WTC11 (cell line): ENCODE measurements at regions not wholly inside any gene's neighbourhood (a gene's known extent, or its start where the extent isn't known, plus 50 kb on each side); places are given as distances from the start of the nearest gene placed in this dataset.

ENCODE experiments used
- ATAC-seq: fragments of 200-7000 bp; cut with Tn5 transposase; 2 replicates; pipeline ENCODE4 v1.10.0; 2021; ENCODE audit warnings: mild to moderate bottlenecking, moderate library complexity
- CTCF ChIA-PET: fragments of 300-600 bp; sonication (Branson Sonifier 250); formaldehyde crosslinking; loops from one replicate; lab custom pipeline; 2021; ENCODE audit warnings: antibody characterized with exemption; lab: Charles Lee
- POLR2A ChIA-PET: fragments of 350-600 bp; sonication (Branson Sonifier 250); formaldehyde crosslinking; loops from one replicate; lab custom pipeline; 2021; ENCODE audit warnings: antibody characterized with exemption; lab: Charles Lee
- DNase-seq: peaks from one replicate; pipeline ENCODE4 v3.0.0; 2021; ENCODE audit warnings: low spot score
- H3K27ac Mint-ChIP-seq: 2 replicates; pipeline ENCODE4 v1.8.0; 2021; ENCODE audit warnings: mixed read lengths
- H3K27me3 Mint-ChIP-seq: 2 replicates; pipeline ENCODE4 v1.8.0; 2021; ENCODE audit warnings: low read depth, mild to moderate bottlenecking, moderate library complexity, mixed read lengths
- H3K36me3 Mint-ChIP-seq: 2 replicates; pipeline ENCODE4 v1.8.0; 2021; ENCODE audit warnings: mixed read lengths
- H3K4me1 Mint-ChIP-seq: 2 replicates; pipeline ENCODE4 v1.8.0; 2022; ENCODE audit warnings: mixed read lengths
- H3K4me3 Mint-ChIP-seq: 2 replicates; pipeline ENCODE4 v1.8.0; 2021; ENCODE audit warnings: mild to moderate bottlenecking, moderate library complexity, mixed read lengths
- H3K9me3 Mint-ChIP-seq: 2 replicates; pipeline ENCODE4 v1.8.0; 2021; ENCODE audit warnings: mixed read lengths
- CBFB ChIP-seq: sonication (generic); formaldehyde crosslinking; IDR thresholded peaks from 2 replicates; pipeline ENCODE4 v1.8.1; 2022; ENCODE audit warnings: mild to moderate bottlenecking, low read depth, missing genetic modification reagents
- ELF4 ChIP-seq: sonication (generic); formaldehyde crosslinking; IDR thresholded peaks from 2 replicates; pipeline ENCODE4 v1.8.1; 2022; ENCODE audit warnings: low read depth, mild to moderate bottlenecking, moderate library complexity, missing genetic modification reagents
- EMX1 ChIP-seq: fragments of 250-450 bp; sonication (Bioruptor Pico); IDR thresholded peaks from 2 replicates; pipeline ENCODE4 v1.8.0; 2021; ENCODE audit warnings: mild to moderate bottlenecking
- FOXP1 ChIP-seq: sonication (generic); formaldehyde crosslinking; IDR thresholded peaks from 2 replicates; pipeline ENCODE4 v1.8.0; 2022; ENCODE audit warnings: missing genetic modification reagents, mild to moderate bottlenecking, moderate library complexity, borderline replicate concordance
- GABPB1 ChIP-seq: sonication (generic); formaldehyde crosslinking; IDR thresholded peaks from 2 replicates; pipeline ENCODE4 v1.8.1; 2023; ENCODE audit warnings: mild to moderate bottlenecking, missing genetic modification reagents
- KAT7 ChIP-seq: sonication (generic); formaldehyde crosslinking; IDR thresholded peaks from 2 replicates; pipeline ENCODE4 v1.8.1; 2023; ENCODE audit warnings: missing genetic modification reagents, mild to moderate bottlenecking, borderline replicate concordance
- MXD4 ChIP-seq: fragments of 250-450 bp; sonication (Bioruptor Pico); IDR thresholded peaks from 2 replicates; pipeline ENCODE4 v1.8.0; 2021; ENCODE audit warnings: mild to moderate bottlenecking, moderate library complexity, borderline replicate concordance
- NR2C2 ChIP-seq: sonication (generic); formaldehyde crosslinking; IDR thresholded peaks from 2 replicates; pipeline ENCODE4 v1.8.0; 2022; ENCODE audit warnings: mild to moderate bottlenecking, missing genetic modification reagents
- NR3C1 ChIP-seq: sonication (generic); formaldehyde crosslinking; conservative IDR thresholded peaks from 2 replicates; pipeline ENCODE4 v1.8.1; 2023; ENCODE audit warnings: low read depth, mild to moderate bottlenecking, missing genetic modification reagents
- RORB ChIP-seq: fragments of 250-450 bp; sonication (Bioruptor Pico); IDR thresholded peaks from 2 replicates; pipeline ENCODE4 v1.9.0; 2021; ENCODE audit warnings: mild to moderate bottlenecking
- SMAD4 ChIP-seq: sonication (generic); formaldehyde crosslinking; IDR thresholded peaks from 2 replicates; pipeline ENCODE4 v1.8.0; 2022; ENCODE audit warnings: mild to moderate bottlenecking, missing genetic modification reagents
- TCF7 ChIP-seq: sonication (generic); formaldehyde crosslinking; IDR thresholded peaks from 2 replicates; pipeline ENCODE4 v1.8.0; 2022; ENCODE audit warnings: mild to moderate bottlenecking, low read depth, missing genetic modification reagents, moderate library complexity
- TEAD1 ChIP-seq: sonication (generic); formaldehyde crosslinking; IDR thresholded peaks from 2 replicates; pipeline ENCODE4 v1.8.0; 2022; ENCODE audit warnings: mild to moderate bottlenecking, missing genetic modification reagents
- ZNF138 ChIP-seq: sonication (generic); formaldehyde crosslinking; conservative IDR thresholded peaks from 2 replicates; pipeline ENCODE4 v1.8.1; 2022; ENCODE audit warnings: mild to moderate bottlenecking, moderate library complexity, missing genetic modification reagents
- ZNF396 ChIP-seq: fragments of 250-450 bp; sonication (Bioruptor Pico); IDR thresholded peaks from 2 replicates; pipeline ENCODE4 v1.8.0; 2021; ENCODE audit warnings: mild to moderate bottlenecking, moderate library complexity, borderline replicate concordance
- TF ChIP-seq, protein P1 (sequence below): fragments of 250-450 bp; sonication (Bioruptor Pico); IDR thresholded peaks from 2 replicates; pipeline ENCODE4 v1.8.0; 2021; ENCODE audit warnings: mild to moderate bottlenecking
- TF ChIP-seq, protein P2 (sequence below): sonication (generic); formaldehyde crosslinking; IDR thresholded peaks from 2 replicates; pipeline ENCODE4 v1.8.0; 2023; ENCODE audit warnings: mild to moderate bottlenecking, missing genetic modification reagents
- TF ChIP-seq, protein P3 (sequence below): sonication (generic); formaldehyde crosslinking; IDR thresholded peaks from 2 replicates; pipeline ENCODE4 v1.8.0; 2022; ENCODE audit warnings: mild to moderate bottlenecking, missing genetic modification reagents
- TF ChIP-seq, protein P4 (sequence below): sonication (generic); formaldehyde crosslinking; IDR thresholded peaks from 2 replicates; pipeline ENCODE4 v1.8.1; 2022; ENCODE audit warnings: mild to moderate bottlenecking, moderate library complexity, missing genetic modification reagents
- TF ChIP-seq, protein P5 (sequence below): sonication (generic); formaldehyde crosslinking; IDR thresholded peaks from 2 replicates; pipeline ENCODE4 v1.8.0; 2022; ENCODE audit warnings: mild to moderate bottlenecking, missing genetic modification reagents
- TF ChIP-seq, protein P6 (sequence below): sonication (generic); formaldehyde crosslinking; IDR thresholded peaks from 2 replicates; pipeline ENCODE4 v1.8.1; 2022; ENCODE audit warnings: low read depth, missing genetic modification reagents, borderline replicate concordance

DNA sequence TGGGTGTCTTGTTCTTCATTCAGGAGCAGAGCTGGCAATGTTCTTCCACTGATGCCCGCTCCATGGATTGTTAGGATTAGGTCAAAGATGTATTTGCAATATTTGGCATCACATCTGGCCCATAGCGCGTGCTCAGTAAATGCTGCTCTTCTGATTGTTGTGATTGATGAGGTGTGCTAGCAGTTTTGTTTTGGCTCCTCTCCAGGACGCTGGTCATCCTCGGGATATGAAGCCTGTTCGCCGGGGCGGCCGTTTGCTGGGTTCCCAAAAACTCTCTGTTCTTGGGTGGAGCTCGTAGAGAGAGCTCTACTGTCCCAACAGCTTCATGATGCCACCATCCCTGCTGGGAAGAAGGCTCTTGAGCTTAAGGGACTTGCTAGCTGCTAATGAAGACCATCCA lies 96.9 kb downstream of the XRCC2 start (continued):
- TF ChIP-seq, protein P1, sequence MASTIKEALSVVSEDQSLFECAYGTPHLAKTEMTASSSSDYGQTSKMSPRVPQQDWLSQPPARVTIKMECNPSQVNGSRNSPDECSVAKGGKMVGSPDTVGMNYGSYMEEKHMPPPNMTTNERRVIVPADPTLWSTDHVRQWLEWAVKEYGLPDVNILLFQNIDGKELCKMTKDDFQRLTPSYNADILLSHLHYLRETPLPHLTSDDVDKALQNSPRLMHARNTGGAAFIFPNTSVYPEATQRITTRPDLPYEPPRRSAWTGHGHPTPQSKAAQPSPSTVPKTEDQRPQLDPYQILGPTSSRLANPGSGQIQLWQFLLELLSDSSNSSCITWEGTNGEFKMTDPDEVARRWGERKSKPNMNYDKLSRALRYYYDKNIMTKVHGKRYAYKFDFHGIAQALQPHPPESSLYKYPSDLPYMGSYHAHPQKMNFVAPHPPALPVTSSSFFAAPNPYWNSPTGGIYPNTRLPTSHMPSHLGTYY = no peak
- TF ChIP-seq KAT7 (CRISPR knock-in tag) = no peak
- no peak for TF ChIP-seq ELF4 (CRISPR knock-in tag)
- TF ChIP-seq, protein P2, sequence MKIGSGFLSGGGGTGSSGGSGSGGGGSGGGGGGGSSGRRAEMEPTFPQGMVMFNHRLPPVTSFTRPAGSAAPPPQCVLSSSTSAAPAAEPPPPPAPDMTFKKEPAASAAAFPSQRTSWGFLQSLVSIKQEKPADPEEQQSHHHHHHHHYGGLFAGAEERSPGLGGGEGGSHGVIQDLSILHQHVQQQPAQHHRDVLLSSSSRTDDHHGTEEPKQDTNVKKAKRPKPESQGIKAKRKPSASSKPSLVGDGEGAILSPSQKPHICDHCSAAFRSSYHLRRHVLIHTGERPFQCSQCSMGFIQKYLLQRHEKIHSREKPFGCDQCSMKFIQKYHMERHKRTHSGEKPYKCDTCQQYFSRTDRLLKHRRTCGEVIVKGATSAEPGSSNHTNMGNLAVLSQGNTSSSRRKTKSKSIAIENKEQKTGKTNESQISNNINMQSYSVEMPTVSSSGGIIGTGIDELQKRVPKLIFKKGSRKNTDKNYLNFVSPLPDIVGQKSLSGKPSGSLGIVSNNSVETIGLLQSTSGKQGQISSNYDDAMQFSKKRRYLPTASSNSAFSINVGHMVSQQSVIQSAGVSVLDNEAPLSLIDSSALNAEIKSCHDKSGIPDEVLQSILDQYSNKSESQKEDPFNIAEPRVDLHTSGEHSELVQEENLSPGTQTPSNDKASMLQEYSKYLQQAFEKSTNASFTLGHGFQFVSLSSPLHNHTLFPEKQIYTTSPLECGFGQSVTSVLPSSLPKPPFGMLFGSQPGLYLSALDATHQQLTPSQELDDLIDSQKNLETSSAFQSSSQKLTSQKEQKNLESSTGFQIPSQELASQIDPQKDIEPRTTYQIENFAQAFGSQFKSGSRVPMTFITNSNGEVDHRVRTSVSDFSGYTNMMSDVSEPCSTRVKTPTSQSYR (CRISPR knock-in tag) = no peak
- TF ChIP-seq, all 79 proteins: peak for 0

DNA sequence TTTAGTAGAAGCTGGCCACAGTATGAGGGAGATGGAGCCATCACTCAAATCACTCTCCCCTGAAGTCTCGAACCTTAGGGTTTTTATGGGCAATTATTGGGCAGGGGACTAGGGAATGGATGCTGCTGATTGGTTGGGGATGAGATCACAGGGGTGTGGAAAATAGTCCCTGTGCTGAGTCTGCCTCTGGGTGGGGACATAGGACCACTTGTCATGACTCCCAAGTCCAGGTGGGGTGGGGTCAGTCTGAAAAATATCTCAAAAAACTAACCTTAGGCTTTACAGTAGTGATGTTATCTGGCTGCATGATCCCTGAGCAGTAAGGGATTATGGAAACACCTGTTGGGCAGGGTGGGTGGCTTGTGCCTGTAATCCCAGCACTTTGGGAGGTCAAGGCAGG lies 98.6 kb downstream of the XRCC2 start:
- Mint-ChIP-seq H3K4me1 (0 out of 2 replicates have a peak, but pooled peaks cover 6% of the 10 kb centered on the region), H3K27me3 (no peaks in the 10 kb centered on the region), H3K36me3 (peaks cover 16% of the 10 kb centered on the region), H3K27ac (no peak overlapping the region), H3K9me3 (peaks cover 14% of the 10 kb centered on the region), H3K4me3 (no peak overlapping the region)
- ATAC-seq = no peak
- TF ChIP-seq TEAD1 (CRISPR knock-in tag) (no peak), ZNF138 (no peak), CBFB (CRISPR knock-in tag) (no peak)
- TF ChIP-seq, protein P3, sequence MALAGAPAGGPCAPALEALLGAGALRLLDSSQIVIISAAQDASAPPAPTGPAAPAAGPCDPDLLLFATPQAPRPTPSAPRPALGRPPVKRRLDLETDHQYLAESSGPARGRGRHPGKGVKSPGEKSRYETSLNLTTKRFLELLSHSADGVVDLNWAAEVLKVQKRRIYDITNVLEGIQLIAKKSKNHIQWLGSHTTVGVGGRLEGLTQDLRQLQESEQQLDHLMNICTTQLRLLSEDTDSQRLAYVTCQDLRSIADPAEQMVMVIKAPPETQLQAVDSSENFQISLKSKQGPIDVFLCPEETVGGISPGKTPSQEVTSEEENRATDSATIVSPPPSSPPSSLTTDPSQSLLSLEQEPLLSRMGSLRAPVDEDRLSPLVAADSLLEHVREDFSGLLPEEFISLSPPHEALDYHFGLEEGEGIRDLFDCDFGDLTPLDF (CRISPR knock-in tag) = no peak
- no peak for DNase-seq
- POLR2A ChIA-PET = no interaction called here
- CTCF ChIA-PET = no interaction called here

DNA sequence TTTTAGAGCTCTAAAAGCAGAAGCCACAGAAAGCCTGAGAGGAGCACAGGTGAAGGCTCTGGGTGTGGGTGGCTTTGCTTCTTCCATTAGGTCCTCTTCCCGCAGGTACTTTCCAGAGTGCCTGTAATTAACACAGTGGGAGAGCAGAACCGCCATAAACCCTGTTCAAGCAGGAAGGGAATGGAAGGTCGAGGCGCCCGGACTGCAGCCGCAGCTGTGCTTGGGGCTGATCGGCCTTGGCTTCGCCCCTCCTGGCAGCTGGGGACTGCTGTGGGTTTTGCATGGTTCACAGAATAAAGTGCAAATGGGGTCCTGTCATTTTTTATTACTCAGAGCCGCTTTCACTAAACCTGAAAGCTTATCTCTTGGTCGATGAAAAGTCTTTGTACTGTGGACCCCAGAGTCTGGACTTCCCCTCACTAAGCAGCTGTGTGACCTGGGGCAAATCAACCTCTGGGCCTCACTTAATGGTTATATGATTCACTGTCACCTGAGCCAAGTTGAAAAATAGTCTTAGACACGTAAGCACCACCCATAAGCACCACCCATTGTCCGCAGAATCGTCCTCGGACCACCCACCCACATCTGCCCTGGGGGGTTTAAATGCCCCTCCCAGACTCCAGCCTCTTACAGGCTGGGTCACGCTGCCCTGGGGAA lies 100.9 kb downstream of the XRCC2 start:
- peaks cover 16% of the 10 kb centered on the region for H3K36me3 Mint-ChIP-seq
- H3K4me1 Mint-ChIP-seq = 0 out of 2 replicates have a peak, but pooled peaks cover 6% of the 10 kb centered on the region
- no peak overlapping the region for H3K27ac Mint-ChIP-seq
- no peak overlapping the region for H3K4me3 Mint-ChIP-seq
- H3K9me3 Mint-ChIP-seq = peaks cover 14% of the 10 kb centered on the region
- CTCF ChIA-PET = no interaction called here
- H3K27me3 Mint-ChIP-seq = no peaks in the 10 kb centered on the region
- DNase-seq = no peak
- POLR2A ChIA-PET = no interaction called here
- peak; percentile 46 for ATAC-seq
- TF ChIP-seq NR2C2 (CRISPR knock-in tag) = no peak
- TF ChIP-seq EMX1 (CRISPR knock-in tag) = no peak
- no peak for TF ChIP-seq NR3C1 (CRISPR knock-in tag)
- no peak for TF ChIP-seq TCF7 (CRISPR knock-in tag)
- TF ChIP-seq, protein P4, sequence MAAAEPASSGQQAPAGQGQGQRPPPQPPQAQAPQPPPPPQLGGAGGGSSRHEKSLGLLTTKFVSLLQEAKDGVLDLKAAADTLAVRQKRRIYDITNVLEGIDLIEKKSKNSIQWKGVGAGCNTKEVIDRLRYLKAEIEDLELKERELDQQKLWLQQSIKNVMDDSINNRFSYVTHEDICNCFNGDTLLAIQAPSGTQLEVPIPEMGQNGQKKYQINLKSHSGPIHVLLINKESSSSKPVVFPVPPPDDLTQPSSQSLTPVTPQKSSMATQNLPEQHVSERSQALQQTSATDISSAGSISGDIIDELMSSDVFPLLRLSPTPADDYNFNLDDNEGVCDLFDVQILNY = no peak
- no peak for TF ChIP-seq RORB
- no peak for TF ChIP-seq KAT7 (CRISPR knock-in tag)
- TF ChIP-seq FOXP1 (CRISPR knock-in tag) = no peak
- TF ChIP-seq, protein P1 = no peak
- TF ChIP-seq GABPB1 (CRISPR knock-in tag) = no peak
- TF ChIP-seq MXD4 (CRISPR knock-in tag) = no peak
- no peak for TF ChIP-seq ZNF396 (CRISPR knock-in tag)
- no peak for TF ChIP-seq SMAD4 (CRISPR knock-in tag)
- TF ChIP-seq, protein P5, sequence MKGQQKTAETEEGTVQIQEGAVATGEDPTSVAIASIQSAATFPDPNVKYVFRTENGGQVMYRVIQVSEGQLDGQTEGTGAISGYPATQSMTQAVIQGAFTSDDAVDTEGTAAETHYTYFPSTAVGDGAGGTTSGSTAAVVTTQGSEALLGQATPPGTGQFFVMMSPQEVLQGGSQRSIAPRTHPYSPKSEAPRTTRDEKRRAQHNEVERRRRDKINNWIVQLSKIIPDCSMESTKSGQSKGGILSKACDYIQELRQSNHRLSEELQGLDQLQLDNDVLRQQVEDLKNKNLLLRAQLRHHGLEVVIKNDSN (CRISPR knock-in tag) = no peak
- TF ChIP-seq, protein P6, sequence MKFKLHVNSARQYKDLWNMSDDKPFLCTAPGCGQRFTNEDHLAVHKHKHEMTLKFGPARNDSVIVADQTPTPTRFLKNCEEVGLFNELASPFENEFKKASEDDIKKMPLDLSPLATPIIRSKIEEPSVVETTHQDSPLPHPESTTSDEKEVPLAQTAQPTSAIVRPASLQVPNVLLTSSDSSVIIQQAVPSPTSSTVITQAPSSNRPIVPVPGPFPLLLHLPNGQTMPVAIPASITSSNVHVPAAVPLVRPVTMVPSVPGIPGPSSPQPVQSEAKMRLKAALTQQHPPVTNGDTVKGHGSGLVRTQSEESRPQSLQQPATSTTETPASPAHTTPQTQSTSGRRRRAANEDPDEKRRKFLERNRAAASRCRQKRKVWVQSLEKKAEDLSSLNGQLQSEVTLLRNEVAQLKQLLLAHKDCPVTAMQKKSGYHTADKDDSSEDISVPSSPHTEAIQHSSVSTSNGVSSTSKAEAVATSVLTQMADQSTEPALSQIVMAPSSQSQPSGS = no peak
- no peak for TF ChIP-seq TEAD1 (CRISPR knock-in tag)
